NCI-H446 treated with DMSO at 0.1 percent for 48 hours (cell line): ENCODE measurements at regions not wholly inside any gene's neighbourhood (a gene's known extent, or its start where the extent isn't known, plus 50 kb on each side); places are given as distances from the start of the nearest gene placed in this dataset.
"Not testable (repeated sequence)": the region's sequence is repeated elsewhere in the genome, so short reads cannot be mapped to it uniquely, and the experiment has no call there.

ENCODE experiments used
- DNase-seq: peaks from one replicate; lab custom pipeline; 2025; lab: John Stamatoyannopoulos, UW

GRCh38 chr2:228956701-228957474 is 314.2 kb downstream of the PID1 start:
- DNase-seq = no peak

- no peak for DNase-seq
Observed at GRCh38 chr2:228949831-228950230, 321.3 kb downstream of the PID1 start.

GRCh38 chr2:228945710-228946109 is 325.4 kb downstream of the PID1 start:
- no peak for DNase-seq

GRCh38 chr2:228942856-228943255 is 328.2 kb downstream of the PID1 start:
- DNase-seq = no peak

GRCh38 chr2:228938629-228939028 is 332.5 kb downstream of the PID1 start:
- DNase-seq = no peak

GRCh38 chr2:228927028-228928010 is 343.8 kb downstream of the PID1 start:
- no peak for DNase-seq

- no peak for DNase-seq
Observed at GRCh38 chr2:228919808-228920207, 351.3 kb downstream of the PID1 start.

GRCh38 chr2:228917220-228917619 is 353.9 kb downstream of the PID1 start:
- no peak for DNase-seq

GRCh38 chr2:228916416-228917090 is 354.5 kb downstream of the PID1 start:
- DNase-seq = no peak

- DNase-seq = no peak
Observed at GRCh38 chr2:228913176-228913575, 357.9 kb downstream of the PID1 start.

GRCh38 chr2:228910872-228911271 is 360.2 kb downstream of the PID1 start:
- not testable (repeated sequence) for DNase-seq

GRCh38 chr2:228902176-228902575 is 368.9 kb downstream of the PID1 start:
- no peak for DNase-seq

- DNase-seq = no peak
Observed at GRCh38 chr2:228901531-228901930, 369.6 kb downstream of the PID1 start.

GRCh38 chr2:228878138-228878537 is 392.9 kb downstream of the PID1 start:
- DNase-seq = no peak

GRCh38 chr2:228876276-228876675 is 394.8 kb downstream of the PID1 start:
- no peak for DNase-seq

- no peak for DNase-seq
Observed at GRCh38 chr2:228875152-228875900, 395.8 kb downstream of the PID1 start.

GRCh38 chr2:228871012-228871411 is 400.1 kb downstream of the PID1 start:
- no peak for DNase-seq

- DNase-seq = no peak
Observed at GRCh38 chr2:228869636-228870264, 401.3 kb downstream of the PID1 start.

GRCh38 chr2:228867406-228867805 is 403.7 kb downstream of the PID1 start:
- no peak for DNase-seq

- DNase-seq = no peak
Observed at GRCh38 chr2:228866781-228867180, 404.3 kb downstream of the PID1 start.

GRCh38 chr2:228866044-228866443 is 405.0 kb downstream of the PID1 start:
- no peak for DNase-seq
